HG02943 (cell line): ENCODE measurements at regions not wholly inside any gene's neighbourhood (a gene's known extent, or its start where the extent isn't known, plus 50 kb on each side); places are given as distances from the start of the nearest gene placed in this dataset.
"Not testable (repeated sequence)": the region's sequence is repeated elsewhere in the genome, so short reads cannot be mapped to it uniquely, and the experiment has no call there.

Experiments used
- ATAC-seq: cut with Tn5 transposase; IDR thresholded peaks from one replicate; pipeline ENCODE4 v1.9.1; 2021; ENCODE audit warnings: mild to moderate bottlenecking, low read depth, moderate library complexity; ENCODE audit not compliant: unreplicated experiment

DNA sequence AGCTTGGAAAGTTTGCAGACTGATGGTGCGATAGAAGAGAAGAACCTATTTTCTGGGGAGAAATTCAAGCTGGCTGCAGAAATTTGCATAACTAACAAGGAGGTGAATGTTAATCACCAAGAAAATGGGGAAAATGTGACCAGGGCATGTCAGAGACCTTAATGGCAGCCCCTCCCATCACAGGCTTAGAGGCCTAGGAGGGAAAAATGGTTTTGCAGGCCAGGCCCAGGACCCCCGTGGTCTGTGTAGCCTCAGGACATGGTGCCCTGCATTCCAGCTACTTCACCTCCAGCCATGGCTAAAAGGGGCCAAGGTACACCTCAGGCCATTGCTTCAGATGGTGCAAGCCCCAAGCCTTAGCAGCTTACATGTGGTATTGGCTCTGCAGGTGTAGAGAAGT is 207.1 kb upstream of the CXorf66 start:
- ATAC-seq = no peak

DNA sequence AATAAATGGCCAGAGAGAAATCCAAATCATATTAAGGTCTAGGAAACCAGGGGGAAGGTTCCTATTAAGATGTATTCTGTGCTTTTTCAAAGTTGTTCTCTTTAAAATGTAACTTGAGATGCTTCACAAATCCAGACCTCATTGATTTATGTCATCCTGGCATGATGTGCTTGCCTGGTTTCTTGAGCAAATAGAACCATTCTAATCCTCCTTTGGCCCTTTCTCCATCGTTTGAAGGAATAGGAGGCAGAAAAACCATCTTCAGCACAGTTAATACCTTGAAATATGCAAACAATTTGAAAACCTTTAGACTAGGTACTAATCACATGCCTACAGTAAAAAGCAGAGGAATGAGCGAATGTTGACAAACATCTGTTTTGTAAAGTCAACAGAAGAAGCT is 202.2 kb upstream of the CXorf66 start:
- no peak for ATAC-seq

DNA sequence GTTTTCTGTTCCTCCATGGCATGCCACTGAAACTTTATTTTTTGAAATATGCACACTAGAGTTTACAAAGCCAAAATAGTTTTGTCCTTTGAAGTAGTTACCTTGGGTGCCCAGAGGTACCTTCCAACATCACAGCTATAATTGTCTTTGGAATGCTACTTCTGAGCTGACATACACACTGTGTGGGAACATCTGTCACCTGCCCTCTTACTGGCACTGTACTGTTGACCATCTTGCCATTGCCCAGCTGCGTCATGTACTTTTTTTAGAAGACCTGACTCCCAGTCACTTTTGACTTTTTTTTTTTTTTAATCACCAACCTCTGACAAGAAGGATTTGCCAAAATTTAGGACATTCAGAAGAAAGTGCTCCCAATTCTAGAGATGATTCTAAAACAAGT is 200.5 kb upstream of the CXorf66 start:
- ATAC-seq = no peak

DNA sequence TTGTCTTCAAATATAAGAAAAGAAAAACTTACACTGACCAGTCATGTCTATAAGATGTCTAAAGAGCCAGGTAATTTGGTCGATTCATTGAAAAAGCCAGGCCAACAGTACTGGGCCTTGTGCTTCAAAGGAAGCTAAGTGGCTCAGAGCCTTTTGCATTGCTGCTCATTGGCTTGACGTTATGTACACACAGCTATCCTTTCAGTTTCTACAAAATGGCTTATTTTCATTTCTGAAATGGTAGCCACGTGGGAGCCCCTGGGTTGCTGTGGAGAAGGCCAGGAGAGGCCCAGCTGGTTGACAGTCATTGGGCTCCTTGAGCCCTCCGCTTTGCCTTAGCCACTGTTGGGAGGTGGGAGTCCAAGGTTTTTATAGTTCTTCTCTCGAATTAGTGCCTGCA is 199.1 kb upstream of the CXorf66 start:
- no peak for ATAC-seq

DNA sequence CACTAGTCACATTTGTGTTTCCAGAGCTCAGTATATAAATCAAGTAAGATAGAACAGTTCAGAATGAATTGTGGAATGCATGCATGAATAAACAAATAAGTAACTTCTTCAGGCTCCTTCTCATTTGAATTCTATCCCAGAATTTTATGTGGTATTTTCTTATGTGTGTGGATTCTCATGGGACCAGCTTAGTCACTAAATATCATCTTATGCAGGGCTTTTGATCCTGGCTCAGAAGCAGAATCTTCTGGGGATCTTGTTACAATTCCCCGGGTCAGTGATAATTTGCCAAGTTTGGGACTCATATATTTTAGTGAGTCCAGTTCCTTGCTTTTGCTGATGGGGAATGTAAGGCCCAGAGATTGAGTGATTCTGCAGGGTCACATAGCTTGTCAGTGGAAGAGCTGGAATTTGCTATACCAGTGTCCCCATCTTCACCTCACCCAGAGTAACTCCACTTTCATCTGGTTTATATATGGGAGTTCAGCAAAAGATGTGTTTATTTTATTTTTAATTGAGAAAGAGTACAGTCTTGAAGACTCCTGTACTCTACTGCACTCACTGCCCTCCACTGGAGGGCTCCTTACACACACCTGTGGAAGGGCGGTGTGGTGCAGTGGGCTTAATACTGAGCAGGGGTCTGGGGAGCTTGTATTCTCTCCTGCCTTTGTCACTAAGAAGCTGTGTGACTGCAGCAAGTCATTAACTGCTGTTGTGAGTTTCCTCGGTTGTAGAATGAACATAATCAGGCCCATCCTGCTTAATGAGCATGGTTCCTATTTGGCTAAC is 198.2 kb upstream of the CXorf66 start:
- ATAC-seq = no peak

DNA sequence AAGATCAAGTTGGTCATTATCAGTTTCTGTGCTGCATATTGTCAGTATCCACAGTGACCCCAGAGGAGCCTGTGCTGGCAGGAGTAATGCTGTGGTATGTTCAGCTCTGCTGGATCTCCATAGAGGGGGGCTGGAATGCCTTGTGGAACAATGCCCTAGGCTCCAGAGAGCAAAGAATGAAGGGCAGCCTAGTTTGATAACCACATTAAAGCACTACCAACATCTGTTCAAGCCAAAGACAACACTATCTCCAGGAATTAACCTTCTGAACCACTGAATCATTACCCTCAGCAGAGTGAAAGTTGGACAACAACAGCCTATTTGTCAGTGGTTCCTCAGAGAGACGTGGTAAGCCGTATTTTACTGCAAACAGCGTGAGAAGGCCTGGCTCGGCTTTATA is 192.3 kb upstream of the CXorf66 start:
- ATAC-seq = no peak

DNA sequence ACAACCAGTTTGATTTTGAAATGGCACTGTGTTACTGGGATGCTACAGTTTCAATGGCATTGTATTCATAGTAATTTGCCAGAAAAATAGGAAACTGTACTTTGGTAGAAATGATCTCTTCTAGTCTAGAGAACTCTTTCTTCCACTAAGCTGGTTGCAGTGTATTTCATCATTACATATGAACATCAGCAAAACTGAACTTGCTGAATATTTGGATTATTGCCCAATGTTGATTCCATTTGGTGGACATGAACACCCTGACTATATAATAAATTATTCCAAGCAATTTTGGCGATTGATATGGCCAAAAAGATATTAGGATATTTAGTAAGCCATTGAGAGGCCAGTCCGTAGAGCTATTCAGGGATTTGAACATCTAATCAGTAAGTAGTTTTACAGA is 191.8 kb upstream of the CXorf66 start:
- ATAC-seq = no peak

DNA sequence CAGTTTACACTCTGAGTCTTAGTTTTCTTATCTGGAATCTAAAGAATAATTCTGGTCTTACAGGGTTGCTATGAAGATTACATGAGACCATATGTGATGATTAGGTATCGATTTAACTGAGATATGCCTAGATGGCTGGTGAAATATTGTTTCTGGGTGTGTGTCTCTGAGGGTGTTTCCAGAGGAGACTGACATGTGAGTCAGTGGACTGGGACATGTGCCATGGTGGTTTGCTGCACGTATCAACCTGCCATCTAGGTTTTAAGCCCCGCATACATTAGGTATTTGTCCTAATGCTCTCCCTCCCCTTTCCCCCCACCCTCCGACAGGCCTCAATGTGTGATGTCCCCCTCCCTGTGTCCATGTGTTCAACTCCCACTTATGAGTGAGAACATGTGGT is 186.0 kb upstream of the CXorf66 start:
- ATAC-seq = no peak

DNA sequence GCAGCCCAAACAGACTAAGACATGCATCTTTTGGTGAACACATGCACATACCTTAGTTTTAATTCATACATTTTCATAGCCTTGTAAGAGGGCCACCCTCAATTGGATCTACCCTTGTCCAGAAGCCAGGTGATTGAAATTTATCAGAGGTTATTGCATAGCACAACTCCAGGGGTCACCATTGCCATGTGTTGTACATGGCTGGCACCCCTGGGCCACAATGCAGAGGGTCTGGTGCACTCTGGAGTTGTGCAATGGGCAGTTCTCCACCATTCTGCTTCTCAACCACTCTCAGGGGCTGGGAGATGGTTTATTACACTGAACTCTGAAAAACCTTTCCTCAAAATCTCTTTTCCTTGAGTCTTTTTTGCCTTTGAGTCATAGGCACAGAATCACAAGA is 184.4 kb upstream of the CXorf66 start:
- ATAC-seq = no peak

DNA sequence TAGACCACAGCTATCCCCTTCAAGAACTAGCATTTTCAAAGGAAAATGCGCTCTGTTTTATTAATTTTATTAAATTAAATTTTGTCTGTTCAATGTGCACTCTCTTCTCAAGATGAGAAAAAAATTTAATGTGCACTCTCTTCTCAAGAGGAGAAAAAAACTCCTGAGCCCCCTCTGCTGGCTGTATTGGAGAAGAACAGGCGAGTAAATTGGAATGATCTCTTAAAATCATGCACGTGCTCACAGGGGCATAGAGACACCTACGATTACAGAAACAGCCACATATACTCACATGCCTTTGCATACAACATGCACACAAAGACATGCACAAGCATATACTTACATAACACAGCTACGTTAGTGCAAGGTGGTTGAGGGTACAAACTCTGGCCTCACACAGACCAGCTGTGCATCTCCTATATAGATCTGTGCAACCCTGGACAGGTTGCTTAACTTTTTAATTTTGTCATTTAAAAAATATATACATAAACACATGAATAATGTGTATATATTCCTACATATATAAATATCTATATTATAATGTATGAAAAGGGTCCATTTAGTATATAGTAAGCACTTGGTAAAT is 176.2 kb upstream of the CXorf66 start:
- ATAC-seq = no peak

DNA sequence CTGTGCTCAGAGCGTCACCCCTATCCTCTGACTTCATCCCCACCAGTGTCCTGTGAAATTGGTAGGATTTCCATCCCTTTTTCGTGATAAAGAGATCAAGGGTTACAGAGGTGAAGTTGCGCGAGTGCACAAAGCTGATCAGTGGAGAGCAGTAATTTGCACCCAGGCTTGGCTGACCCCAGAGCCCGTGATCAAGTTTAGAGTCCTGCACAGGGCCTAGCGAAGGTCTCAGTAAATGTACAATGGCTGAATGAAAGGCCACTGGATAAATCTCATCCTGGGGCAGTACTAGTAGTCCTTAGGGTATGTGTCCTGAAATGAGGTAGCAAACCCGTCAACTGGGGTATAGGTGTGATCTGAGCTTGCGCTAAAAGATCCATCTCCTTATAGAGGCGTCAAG is 173.2 kb upstream of the CXorf66 start:
- ATAC-seq = not testable (repeated sequence)

DNA sequence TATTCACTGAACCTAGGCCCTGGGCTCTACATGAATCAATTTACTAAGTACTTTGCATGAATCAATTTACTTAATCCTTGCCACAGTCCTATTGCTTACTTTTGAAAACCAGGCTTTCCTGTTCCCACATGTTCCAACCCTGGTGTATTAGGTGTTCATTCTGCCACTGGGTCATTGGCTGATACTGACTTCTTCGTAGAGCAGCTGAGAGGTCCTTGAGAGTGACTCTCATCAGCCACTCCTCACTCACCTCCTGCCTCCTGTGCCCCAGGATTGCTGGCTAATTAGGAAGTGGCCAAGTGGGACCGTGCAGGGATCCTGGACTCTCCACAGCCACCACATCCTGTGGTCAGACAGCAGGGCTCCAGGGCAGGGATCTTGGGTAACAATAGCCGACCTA is 172.7 kb upstream of the CXorf66 start:
- ATAC-seq = not testable (repeated sequence)

DNA sequence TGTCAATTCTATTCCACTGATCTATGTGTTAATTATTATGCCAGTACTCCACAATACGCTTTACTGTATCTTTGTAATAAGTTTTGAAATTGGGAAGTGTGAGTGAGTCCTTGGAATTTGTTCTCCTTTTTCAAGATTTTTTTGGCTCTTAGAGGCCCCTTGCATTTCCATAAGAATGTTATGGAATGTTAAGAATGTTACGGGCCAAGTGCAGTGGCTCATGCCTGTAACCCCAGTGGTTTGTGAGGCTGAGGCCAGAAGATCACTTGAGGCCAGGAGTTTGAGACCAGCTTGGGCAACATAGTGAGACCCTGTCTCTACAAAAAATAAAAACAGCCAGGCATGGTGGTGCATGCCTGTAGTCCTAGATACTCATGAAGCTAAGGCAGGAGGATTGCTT is 167.6 kb upstream of the CXorf66 start:
- ATAC-seq = no peak

DNA sequence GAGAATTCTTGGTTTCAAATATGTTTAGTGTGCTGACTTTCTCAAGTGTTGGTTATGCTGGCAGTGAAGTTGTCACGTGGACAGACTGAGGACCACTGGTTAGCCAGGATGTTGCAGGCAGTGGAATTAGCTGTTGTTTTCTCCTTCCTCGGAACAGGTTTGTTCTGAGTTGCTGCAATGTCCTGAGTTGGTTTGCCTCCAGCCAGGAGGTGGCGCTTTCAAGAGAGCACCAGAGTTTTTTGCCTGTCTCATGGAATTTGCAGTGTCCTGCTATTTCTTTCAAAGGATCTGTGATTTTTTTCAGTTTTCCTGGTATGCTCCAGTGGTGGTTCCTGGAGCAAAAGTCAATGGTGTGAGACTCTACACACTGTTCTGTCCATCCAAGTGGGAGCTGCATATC is 158.1 kb upstream of the CXorf66 start:
- no peak for ATAC-seq

DNA sequence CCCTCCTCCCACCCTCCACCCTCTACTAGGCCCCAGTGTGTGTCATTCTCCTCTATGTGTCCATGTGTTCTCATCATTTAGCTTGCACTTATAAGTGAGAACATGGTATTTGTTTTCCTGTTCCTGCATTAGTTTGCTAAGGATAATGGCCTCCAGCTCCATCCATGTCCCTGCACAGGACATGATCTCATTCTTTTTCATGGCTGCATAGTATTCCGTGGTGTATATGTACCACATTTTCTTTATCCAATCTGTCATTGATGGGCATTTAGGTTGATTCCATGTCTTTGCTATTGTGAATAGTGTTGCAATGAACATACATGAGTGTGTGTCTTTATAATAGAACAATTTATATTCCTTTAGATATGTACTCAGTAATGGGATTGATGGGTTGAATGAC is 148.7 kb upstream of the CXorf66 start:
- not testable (repeated sequence) for ATAC-seq

DNA sequence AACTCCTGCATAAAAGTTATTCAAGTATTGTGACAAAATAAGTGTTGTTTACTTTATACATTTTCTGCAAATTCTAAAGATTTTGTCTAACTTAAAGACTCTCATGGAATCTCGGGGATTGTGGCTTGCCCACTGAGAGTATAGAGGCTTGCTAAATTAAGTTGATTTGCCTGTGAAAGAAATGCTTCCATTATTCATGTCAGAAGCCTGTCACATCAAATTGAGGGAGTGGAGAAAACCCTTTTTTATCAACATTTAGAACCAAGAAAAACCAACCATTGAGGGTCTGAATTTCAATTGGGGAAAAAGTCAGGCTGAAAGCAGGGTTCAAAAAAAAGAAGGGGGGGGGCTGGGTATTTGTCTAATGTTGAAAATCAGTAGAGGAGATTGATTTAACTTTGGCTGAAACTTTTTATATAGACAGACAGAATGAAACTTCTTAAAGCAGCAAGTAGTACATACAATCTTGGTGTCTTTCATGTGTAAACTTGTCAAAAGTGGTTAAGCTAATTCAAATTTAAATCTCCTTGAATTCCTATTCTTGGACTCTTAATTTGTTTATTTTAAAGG is 144.8 kb upstream of the CXorf66 start:
- no peak for ATAC-seq

DNA sequence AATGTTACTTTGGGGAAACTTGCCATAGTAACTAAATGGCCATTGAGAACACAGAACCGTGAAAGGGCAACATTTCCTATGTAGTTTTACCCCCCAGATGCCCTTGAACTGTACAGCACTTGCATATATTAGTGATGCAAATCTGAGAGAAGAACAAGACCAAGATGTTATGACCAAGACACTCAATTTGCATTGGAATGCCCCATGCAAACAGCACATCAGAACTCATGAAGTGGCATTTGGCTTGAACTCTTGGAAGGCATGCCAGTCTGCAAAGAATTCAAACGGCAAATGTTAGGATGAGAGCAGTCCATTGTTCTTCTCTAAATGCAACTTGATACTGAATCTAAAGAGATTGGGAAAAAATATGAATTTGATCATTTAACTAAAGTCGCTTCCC is 139.4 kb upstream of the CXorf66 start:
- no peak for ATAC-seq

DNA sequence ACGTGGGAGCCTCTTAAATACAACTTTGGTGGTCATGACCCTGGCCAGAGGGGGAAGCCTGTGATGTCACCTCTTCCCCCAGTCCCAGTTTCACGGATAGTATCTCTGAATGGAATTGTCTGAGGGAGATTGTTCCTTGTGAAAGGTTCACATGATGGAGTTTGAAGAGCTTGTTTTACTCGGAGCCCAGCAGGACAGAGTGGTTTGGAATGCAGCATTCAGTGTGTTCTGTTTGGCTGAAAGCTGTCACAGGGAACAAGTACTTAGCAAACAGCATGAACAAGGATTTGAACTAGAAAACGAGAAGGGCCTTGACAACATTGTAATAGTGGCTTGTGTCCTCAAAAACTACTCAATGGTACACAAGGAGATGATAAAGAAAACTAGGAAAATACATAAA is 133.9 kb upstream of the CXorf66 start:
- no peak for ATAC-seq

DNA sequence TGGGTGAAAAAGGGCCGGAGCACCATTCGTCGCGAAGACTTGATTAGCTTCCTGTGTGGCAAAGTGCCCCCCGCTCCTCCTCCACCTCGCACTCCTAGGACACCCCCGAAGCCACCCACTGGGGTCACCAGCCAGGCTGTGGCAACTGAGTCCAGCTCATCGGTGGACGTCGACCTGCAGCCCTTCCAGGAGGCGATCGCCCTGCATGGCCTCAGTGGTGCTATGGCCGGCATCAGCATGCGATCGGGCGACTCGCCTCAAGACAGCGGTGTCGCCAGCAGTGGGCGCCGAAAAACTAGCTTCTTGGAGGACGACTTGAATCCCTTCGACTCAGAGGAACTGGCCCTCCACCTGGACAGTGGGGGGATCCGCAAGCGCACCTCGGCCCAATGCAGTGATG is 126.8 kb upstream of the CXorf66 start:
- no peak for ATAC-seq

DNA sequence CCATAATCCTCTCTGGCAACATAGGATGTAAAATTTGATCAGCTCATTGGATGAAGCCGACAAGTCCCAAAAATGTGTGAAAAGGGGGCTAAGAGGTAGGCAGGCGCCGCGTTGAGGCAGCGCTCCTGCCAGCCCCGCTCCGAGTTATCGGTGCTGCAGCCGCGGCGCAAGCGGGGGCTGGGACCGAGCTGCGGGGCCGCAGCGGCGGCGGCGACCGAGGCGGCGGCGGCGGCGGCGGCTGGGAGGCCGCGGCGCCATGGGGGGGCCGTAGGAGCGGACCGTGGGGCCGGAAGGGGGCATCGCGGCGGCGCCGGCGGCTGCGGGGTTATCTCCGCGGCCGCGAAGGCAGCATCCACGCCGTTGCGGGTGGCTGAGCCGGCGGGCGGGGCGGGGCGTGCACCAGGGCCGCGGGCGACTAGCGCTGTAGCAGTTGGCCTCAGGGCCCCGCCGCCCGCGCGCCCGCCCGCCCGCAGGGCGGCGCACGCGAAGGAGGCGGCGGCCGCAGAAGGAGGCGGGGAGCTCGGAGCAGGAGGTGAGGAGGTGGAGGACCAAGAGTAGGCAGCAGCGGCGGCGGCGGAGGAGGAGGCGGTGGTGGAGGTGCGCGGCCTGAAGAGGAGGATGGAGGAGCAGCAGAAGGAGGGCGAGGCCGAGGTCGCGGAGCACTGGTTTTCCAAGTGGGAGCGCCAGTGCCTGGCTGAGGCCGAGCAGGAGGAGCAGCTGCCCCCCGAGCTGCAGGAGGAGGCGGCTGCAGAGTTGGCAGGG is 126.0 kb upstream of the CXorf66 start:
- ATAC-seq = peak; percentile 71

DNA sequence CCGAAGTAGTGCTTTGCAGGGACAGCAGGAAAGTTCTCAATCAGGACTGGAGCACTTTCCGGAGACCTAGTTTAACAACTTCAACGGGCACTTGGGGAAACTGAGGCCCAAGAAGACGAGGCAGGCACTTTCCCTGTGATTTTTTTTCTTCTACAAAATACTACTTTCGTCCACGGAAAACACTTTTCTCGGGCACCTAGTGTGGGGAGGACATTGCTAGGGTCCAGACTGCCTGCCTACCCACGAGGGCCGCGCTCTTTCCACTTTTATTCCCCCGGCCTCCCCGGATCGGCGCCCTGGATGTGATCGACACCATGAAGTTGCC is 125.4 kb upstream of the CXorf66 start:
- no peak for ATAC-seq

DNA sequence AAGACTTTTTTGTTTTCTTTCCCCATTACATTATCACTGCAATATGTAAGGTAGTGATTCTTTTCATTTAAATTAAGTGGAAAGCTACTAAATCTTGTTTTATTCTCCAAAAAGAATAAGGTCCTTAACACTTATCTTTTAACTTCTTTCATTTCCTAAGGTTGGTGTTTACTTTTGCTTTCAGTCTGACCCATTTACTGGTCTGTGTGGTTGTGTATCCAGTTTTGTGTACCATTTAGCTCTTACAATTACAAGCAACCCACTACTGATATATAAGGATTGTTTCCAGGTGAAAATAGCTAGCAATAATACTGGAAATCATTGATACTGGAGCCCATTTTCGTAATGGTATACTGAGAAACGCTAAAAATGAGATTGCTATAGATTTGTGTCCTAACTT is 123.1 kb upstream of the CXorf66 start:
- no peak for ATAC-seq
